GM10266 (cell line): ENCODE measurements at regions not wholly inside any gene's neighbourhood (a gene's known extent, or its start where the extent isn't known, plus 50 kb on each side); places are given as distances from the start of the nearest gene placed in this dataset.

Experiments
- DNase-seq: peaks from one replicate; pipeline ENCODE4 v3.0.0; 2012; ENCODE audit errors: extremely low spot score
- TF ChIP-seq, protein P1 (sequence below): IDR thresholded peaks from 2 replicates; pipeline ENCODE4 v1.5.1; 2012; ENCODE audit warnings: mild to moderate bottlenecking, low read depth; ENCODE audit not compliant: control insufficient read depth, insufficient read depth; ENCODE audit errors: missing control alignments

DNA sequence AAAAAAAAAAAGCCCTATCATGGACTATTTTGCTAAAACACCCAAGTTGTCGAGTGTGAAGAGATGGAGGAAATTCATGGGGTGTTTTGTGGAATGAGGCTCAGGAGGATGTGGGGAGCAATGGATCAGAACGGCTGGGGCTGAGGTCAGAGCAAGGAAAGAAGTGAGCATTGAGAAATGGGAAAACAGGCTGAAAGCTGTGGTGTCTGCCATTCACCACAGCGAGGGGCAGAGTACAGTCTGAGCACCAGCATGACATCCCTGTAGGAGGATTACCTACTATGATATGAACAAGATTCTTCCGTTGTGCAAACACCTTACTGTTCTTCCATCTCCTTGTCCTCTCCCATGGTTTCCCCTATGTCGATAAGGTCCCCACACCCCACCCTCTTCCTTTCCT lies 193.1 kb downstream of the TMEM114 start:
- TF ChIP-seq, protein P1, sequence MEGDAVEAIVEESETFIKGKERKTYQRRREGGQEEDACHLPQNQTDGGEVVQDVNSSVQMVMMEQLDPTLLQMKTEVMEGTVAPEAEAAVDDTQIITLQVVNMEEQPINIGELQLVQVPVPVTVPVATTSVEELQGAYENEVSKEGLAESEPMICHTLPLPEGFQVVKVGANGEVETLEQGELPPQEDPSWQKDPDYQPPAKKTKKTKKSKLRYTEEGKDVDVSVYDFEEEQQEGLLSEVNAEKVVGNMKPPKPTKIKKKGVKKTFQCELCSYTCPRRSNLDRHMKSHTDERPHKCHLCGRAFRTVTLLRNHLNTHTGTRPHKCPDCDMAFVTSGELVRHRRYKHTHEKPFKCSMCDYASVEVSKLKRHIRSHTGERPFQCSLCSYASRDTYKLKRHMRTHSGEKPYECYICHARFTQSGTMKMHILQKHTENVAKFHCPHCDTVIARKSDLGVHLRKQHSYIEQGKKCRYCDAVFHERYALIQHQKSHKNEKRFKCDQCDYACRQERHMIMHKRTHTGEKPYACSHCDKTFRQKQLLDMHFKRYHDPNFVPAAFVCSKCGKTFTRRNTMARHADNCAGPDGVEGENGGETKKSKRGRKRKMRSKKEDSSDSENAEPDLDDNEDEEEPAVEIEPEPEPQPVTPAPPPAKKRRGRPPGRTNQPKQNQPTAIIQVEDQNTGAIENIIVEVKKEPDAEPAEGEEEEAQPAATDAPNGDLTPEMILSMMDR = no peak
- DNase-seq = no peak

DNA sequence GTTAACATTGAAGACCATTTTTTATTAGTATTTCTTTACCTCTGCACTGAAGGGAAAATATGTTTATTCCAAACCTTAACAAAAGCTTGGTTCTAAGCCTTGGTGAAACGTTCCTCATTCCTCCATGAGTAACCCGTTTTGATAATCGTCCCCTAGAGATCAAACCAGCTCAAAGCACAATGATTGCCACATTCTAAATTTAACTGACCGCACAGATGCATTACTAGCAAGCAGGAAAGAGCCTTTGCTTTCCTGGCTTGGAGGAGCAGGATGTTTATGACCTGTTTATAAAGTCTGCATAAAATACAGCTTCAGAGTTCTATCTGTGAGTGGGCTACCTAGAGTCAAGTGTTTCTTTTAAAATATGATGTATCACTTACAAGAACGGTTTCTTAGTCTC lies 193.8 kb downstream of the TMEM114 start:
- DNase-seq = no peak
- TF ChIP-seq, protein P1 = no peak

DNA sequence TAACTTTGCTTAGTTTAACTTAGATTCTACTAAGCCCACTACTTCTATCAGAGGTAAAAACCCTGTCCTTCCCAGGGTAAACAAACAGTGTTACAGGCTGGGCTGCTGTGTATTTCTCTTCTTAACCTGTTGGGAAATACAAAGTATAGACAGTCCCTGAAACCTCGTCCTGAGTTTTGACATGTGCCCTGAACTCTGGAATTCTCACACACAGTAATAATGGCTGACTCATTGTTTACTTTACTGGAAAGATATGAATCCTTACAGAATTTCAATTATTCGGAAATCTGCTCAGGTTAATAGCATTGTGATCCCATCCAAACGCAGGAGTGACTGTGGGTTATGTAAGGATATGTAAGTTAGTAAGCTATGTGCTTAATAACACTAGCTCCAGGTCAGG lies 199.1 kb downstream of the TMEM114 start:
- TF ChIP-seq, protein P1 = no peak
- DNase-seq = no peak

DNA sequence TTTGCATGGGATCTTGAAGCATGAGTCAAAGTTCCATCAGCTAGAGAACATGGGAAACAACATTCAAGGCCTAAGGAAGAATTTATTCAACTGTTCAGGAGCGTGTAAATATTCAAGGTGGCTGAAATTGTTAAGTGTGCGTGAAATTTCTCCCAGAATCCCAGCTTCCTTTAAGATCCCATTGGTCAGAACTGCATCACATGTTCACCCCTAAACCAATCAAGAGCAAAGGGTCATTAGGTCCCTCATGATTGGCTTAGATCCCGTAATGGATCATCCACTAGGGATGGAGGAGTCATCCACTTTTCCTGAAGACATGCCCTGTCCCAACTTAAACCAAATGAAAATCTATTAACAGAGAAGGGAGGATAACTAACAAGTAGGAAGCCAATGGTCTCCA lies 201.6 kb downstream of the TMEM114 start:
- DNase-seq = no peak
- TF ChIP-seq, protein P1 = no peak

DNA sequence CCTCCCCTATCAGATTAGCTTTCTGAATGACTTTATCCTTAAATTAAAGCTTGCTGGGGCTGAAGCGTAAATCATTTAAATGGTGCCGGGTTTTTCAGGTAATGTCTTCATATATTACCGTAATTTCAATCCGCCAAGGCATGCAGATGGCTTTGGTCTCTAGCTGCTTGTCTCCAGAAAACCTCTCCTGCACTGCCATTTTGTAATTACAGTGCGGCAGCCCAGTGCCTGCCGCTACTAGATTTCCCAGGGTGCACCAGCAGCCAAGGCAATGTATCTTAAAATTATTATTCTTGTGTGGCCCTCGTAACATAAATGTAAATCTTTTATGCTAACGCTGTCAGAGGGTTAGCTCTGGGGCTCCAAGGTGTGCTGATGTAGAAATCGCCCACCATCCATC lies 208.5 kb downstream of the TMEM114 start:
- no peak for DNase-seq
- TF ChIP-seq, protein P1 = no peak

DNA sequence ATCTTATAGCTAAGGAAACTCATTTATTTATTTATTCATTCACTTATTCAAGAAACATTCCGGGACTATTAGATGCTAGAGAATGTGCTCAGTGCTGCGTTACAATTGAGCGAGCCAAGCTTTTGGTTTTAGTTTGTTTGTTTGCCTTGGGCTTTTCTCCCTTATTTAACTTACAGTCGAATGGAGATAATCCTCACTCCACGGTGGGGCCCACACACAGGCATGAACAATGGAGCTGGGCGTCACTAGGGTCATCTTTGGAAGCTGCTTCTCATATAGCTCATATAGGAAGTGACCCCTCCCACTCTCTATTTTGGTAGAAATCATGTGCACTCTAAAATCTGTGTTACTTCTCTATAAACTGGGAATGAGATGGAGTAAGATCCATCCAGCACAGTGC lies 210.0 kb downstream of the TMEM114 start:
- no peak for DNase-seq
- TF ChIP-seq, protein P1 = no peak

DNA sequence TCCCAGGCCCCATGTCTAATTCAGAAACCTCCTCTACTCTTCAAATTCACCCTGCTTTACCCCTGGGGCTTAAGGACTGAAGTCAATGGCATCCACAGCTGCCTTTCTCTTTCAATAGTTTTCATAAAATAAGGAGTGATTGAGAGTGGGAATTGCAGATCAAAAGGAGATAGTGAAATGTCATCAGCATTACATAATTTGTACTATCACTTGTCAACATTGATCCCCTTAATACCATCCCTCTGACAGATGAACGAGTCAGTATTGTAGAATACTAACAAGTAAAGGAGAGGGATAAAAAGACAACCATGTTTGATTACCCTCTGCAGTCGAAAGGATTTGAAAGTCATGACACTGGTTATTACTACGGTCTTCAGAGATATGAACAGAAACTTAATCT lies 212.4 kb downstream of the TMEM114 start:
- TF ChIP-seq, protein P1 = no peak
- DNase-seq = no peak
